HG02885 (cell line): ENCODE measurements at regions not wholly inside any gene's neighbourhood (a gene's known extent, or its start where the extent isn't known, plus 50 kb on each side); places are given as distances from the start of the nearest gene placed in this dataset.
"Not testable (repeated sequence)": the region's sequence is repeated elsewhere in the genome, so short reads cannot be mapped to it uniquely, and the experiment has no call there.

Experiments
- ATAC-seq: cut with Tn5 transposase; IDR thresholded peaks from one replicate; pipeline ENCODE4 v1.9.1; 2021; ENCODE audit warnings: mild to moderate bottlenecking; ENCODE audit not compliant: unreplicated experiment, poor library complexity

- not testable (repeated sequence) for ATAC-seq
Observed at GRCh38 chr7:73186589-73187309, 100.9 kb upstream of the SPDYE9 start.

DNA sequence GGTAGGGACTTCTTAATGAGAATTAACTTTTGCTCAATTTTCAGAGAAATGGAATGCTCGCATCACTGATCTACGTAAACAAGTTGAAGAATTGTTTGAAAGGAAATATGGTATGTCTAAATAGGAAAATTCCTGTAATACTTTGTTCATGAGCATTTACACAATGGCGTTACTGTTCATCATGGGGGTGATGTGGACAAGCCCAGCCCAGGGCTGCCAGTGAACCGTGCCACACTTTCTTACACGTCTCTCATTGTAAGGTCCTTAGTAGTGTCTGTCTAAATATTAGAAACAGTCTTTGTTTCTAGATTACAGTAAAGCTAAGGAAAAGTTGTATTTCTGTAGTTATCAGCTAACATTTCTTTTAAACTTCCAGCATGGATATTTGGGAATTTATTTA lies 91.0 kb upstream of the SPDYE9 start:
- ATAC-seq: not testable (repeated sequence)

- not testable (repeated sequence) for ATAC-seq
Observed at GRCh38 chr7:73175322-73175721, 89.5 kb upstream of the SPDYE9 start.

DNA sequence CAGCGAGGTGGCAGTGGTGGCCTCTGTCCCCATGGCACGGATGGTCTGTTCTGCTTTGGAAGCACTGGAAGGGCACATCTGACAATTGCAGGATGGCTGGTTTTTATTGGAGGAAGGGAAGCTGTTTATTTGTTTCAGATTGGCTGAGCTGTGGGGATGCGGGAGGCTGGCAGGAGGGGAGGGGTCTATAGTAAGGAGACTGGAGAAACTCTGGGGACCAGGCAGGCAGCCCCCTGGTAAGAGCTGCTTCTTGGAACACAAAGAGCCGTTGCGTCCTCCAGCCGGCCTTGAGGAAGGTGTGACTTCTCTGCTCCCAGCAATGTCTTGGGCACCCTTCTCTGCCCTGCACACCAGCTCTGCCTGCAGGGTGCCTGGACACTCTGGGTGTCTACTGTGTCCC lies 85.1 kb upstream of the SPDYE9 start:
- not testable (repeated sequence) for ATAC-seq

DNA sequence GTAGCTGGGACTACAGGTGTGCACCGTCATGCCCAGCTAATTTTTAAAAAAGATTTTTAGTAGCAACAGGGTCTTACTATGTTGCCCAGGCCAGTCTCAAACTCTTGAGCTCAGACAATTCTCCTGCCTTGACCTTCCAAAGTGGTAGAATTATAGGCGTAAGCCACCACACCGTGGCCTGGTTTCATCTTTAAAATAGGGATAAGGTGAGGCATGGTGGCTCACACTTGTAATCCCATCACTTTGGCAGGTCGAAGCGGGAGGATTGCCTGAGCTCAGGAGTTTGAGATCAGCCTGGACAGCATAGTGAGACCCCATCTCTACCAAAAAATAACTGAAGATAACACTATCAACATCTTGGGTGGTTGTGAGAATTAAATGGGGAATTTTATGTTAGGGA lies 84.6 kb upstream of the SPDYE9 start:
- not testable (repeated sequence) for ATAC-seq

DNA sequence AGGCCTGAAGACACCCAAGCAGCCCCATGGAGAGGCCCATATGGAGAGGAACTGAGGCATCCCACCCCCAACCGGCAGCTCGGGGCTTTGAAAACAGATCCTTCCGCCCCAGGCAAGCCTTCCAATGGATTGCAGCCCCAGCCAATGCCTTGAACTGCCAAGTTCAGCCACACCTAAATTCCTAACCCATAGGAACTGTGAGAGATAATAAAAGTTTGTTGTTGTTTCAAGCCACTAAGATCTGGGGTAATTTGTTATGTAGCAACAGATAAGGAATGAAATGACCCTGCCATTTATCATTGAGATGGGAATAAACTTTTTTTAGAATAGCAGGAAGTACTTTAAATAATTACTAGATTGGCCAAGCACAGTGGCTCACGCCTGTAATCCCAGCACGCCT lies 80.3 kb upstream of the SPDYE9 start:
- ATAC-seq: not testable (repeated sequence)

DNA sequence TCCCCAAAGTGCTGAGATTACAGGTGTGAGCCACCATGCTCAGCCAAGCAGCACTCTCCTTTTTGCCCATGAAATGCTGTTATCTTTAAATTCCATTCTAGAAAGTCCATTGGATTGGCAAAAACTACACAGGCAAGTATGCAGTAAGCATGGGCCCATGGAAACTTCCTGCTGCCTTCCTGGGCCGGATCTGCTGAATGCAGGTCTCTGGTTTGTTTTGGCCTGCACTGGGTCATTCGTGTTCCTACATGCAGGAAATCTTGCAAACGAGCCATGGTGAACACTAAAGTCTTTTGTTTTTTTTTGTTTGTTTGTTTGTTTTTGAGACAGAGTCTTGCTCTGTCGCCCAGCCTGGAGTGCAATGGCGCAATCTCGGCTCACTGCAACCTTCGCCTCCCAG lies 76.8 kb upstream of the SPDYE9 start:
- not testable (repeated sequence) for ATAC-seq

GRCh38 chr7:73161727-73162126 lies 75.9 kb upstream of the SPDYE9 start:
- ATAC-seq: not testable (repeated sequence)

- not testable (repeated sequence) for ATAC-seq
Observed at GRCh38 chr7:73157169-73157661, 71.4 kb upstream of the SPDYE9 start.

DNA sequence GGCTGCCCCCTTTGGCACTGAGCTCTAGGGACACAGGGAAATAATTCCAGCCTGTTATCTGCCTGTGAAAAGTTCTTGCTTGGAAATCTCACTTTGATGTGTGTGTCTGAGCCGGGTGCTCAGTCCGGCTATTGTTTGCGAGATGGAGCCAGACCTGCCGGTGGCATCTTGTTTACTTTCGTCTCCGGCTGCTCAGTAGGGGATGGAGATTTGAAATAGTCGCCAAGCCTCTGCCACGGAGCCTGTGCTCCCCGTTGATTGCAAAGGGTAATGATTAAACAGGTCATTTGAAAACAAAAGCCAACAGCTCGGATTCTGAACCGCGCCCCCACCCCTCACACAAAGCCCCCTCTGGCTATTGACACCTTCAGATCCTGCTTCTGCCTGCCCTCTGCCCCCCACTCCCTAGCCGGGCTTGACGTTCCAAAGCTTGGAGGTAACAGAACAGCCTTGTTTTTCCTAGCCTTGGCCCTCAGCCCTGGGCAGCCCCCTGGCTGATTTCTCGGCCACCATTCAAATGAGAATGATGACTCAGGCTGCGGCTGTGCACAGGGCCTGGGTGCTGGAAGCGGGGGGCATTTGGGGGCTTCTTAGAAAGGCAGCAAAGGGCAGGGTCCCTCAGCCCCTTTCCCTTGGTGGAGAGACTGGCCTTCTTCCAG lies 70.8 kb upstream of the SPDYE9 start:
- ATAC-seq: not testable (repeated sequence)

DNA sequence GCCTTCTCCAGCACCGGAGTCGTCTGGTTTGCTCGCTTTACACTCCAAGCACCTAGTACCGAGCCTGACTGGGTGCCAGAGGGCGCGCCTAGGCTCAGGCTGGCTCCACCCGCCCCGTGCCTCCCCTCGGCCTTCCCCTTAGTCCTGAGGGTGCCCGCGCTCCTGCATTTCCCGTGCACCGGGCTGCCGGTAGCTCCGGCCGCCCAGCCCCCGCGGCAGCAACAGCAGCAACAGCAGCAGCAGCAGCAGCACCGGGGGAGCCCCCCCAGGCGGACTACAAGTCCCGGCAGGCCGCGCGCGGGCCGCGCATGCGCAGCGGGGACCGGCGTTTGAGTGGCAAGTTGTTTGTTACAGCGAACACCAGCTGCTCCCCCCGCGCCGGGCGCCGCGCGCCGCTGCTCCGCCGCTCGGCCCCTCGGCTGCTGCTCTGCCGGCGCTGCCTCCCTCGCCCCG lies 68.8 kb upstream of the SPDYE9 start:
- peak; percentile 92 for ATAC-seq

- not testable (repeated sequence) for ATAC-seq
Observed at GRCh38 chr7:73153921-73154585, 68.2 kb upstream of the SPDYE9 start.

GRCh38 chr7:73148570-73148969 lies 62.7 kb upstream of the SPDYE9 start:
- not testable (repeated sequence) for ATAC-seq

DNA sequence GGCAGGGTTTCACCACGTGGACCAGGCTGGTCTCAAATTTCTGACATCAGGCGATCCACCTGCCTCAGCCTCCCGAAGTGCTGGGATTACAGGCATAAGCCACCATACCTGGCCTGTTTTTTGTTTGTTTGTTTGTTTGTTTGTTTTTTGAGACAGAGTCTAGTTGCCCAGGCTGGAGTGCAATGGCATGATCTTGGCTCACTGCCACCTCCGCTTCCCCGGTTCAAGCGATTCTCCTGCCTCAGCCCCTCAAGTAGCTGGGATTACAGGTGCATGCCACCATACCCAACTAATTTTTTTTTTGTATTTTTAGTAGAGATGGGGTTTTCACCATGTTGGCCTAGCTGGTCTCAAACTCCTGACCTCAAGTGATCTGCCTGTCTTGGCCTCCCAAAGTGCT lies 61.8 kb upstream of the SPDYE9 start:
- not testable (repeated sequence) for ATAC-seq

DNA sequence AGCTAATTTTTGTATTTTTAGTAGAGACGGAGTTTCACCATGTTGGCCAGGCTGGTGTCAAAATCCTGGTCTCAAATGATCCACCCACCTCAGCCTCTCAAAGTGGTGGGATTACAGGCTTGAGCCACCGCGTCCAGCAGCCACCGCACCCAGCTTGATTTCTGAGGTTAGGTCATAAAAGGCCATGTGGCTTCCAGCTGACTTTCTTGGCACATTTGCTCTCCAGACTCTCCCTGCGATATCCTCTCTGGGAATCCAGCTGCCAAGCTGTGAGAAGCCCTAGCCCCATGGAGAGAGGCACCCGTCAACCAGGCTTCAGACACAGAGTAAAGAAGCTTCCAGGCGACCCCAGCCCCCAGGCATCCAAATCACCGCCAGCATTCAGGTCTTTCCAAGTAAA lies 58.2 kb upstream of the SPDYE9 start:
- ATAC-seq: not testable (repeated sequence)

GRCh38 chr7:73137922-73138321 lies 52.1 kb upstream of the SPDYE9 start:
- not testable (repeated sequence) for ATAC-seq
